CMK (cell line): ENCODE measurements at regions not wholly inside any gene's neighbourhood (a gene's known extent, or its start where the extent isn't known, plus 50 kb on each side); places are given as distances from the start of the nearest gene placed in this dataset.

Experiments
- DNase-seq: peaks from one replicate; pipeline ENCODE4 v3.0.0-alpha.2; 2010; ENCODE audit warnings: low read depth

- DNase-seq: no peak
These were observed 154.1 kb upstream of the MMADHC start for GRCh38 chr2:149741646-149742045.

- DNase-seq: no peak
These were observed 152.9 kb upstream of the MMADHC start for GRCh38 chr2:149740490-149740889.

DNA sequence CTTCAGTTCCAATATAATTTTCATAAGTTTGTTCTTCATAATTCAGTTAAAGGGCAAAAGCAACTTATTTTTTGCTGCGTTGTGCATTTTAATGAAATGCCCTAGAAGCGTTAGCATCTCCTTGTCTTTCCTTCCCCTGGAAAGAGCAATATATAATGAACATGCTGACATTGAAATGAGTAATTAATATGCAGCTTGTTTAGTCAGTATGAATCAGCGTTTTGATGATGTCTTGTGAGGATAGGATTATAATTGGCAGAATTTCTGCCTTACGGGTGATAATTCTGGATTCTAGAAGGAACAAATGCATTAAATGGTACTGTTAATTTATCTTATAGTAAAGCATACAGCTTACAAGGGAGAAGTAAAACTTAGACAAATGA is 152.3 kb upstream of the MMADHC start:
- DNase-seq: no peak

GRCh38 chr2:149739171-149739882 is 151.8 kb upstream of the MMADHC start:
- DNase-seq: no peak

- no peak for DNase-seq
These were observed 151.2 kb upstream of the MMADHC start for GRCh38 chr2:149738767-149739166.

DNA sequence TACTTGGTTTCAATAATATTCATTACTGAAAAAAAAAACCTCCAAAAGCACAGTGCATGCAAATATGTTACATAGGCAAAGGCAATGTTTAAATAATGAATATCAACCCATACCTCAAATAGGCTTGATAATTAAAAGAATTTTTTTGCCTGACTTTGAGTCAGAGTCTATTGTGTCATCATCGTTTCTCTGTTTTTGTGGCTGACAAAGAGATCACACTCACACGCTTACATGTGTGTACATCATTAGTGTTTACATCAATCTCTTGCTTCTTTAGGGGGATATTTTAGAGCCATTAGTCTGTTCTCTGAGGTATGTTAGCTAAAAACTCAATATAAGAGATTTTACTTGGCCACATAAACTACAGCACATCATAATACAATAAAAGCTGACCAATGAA is 150.3 kb upstream of the MMADHC start:
- no peak for DNase-seq

- no peak for DNase-seq
These were observed 147.8 kb upstream of the MMADHC start for GRCh38 chr2:149735237-149735958.

- DNase-seq: no peak
These were observed 146.5 kb upstream of the MMADHC start for GRCh38 chr2:149733936-149734685.

DNA sequence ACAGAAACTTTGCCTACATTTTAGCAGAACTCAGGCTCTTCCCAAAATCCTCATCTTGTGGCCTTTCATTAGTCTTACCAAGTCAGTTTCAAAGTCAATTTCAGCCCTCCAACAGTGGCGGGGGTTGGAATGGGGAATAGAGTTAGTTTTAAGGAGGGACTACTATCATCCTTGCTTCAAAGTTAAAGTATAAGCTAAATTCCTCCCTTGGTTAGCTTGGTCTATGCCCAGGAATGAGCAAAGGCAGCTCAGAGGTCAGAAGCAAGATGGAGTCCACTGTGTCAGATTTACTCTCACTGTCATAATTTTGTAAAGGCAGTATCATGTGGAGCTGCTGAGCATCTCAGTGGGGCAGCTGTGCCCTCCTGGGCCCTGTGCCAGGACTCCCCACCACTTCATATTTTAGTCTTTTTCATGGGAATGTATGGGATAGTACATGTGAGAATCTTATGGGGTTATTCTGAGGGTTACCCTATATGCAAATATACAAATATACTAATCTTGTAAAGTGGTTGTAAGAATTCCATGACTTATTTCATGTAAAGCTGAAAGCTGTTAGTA is 145.2 kb upstream of the MMADHC start:
- DNase-seq: no peak

DNA sequence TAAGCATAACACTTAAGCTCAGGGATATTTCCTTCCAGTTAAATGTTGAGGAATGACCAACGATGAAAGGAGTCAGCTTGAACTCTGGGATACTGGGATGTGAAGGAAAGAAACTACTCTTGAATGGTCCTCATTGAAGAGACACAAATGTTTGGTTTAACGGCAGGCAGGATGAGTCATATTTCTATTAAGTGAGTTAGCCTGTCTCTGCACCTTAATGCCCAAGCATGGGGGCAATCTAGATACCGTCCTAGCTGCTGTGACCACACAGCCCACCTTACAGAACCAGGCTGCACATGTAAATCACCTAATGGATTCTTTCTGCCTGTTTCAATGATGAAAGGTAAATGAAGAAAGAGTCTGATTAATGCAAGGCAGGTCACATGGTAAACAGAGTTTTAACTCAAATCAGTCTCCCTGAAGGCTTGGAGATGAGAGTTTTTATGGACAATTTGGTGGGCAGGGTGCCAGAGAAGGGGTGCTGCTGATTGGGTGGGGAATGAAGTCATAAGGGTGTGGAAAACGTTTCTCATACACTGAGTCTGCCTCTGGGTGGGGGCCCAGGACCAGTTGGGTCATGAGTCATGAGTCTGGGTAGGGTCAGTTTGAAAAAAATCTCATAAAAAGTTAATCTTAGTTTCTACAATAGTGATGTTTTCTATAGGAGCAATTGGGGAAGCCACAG is 144.6 kb upstream of the MMADHC start:
- no peak for DNase-seq

DNA sequence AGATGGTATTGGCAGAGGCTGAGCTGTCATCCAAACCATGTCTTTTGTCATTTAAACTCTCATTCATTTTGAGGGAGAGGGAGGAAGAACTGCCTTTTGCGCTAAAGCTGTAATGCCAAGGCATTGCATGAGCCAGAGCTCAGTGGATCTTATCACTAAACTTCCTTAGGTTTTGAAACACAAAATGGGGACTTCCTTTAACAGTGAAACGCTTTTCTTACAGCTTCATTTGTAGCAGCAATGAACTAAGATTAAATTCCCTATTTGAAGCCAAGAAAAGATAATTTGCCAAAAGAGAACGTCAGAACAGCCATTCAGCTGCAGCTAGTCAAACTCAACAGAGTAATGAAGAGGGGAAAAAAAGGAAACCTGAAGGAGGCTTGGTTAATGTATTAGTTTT is 143.5 kb upstream of the MMADHC start:
- DNase-seq: no peak

- DNase-seq: no peak
These were observed 142.0 kb upstream of the MMADHC start for GRCh38 chr2:149729586-149729985.

- no peak for DNase-seq
These were observed 140.4 kb upstream of the MMADHC start for GRCh38 chr2:149727927-149728326.

DNA sequence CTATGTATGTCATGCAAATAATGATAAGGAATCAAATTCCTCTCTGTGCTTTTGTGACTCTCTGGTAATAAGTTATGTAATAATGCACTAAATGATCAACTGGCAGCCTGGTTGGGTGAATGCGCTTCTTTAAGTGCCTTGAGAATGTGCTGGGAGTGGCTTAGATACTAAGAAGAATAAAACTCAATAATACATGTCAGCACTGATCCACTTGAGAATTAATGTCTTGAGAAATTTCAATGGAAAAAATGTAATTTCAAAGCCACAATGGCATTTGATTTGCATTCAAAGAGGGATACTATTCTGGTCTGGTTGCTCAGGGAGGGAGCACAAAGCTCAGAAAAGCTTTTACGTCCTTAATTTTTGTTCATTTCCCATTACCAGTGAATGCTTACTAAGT is 137.7 kb upstream of the MMADHC start:
- no peak for DNase-seq

DNA sequence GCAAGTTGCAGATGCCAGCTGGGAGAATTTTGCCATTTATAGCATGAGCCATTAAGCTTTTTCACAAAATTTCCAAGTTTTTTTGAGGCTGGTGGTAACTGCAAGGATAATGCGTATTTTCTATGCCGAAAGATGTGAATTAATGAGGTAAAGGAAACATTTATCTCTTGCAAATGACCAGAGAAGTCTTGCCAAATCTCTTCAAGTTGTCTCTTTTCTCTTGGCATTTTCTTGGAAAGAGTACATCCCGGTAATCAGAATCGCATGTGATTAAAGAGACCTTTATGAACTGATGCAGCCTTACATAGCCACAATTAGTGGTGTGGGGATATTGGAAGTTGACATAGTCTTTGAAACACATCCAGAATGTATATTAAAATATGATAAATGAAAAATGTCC is 136.5 kb upstream of the MMADHC start:
- DNase-seq: no peak

- no peak for DNase-seq
These were observed 133.0 kb upstream of the MMADHC start for GRCh38 chr2:149720615-149721014.

GRCh38 chr2:149719695-149720094 is 132.1 kb upstream of the MMADHC start:
- no peak for DNase-seq

- DNase-seq: no peak
These were observed 129.1 kb upstream of the MMADHC start for GRCh38 chr2:149716687-149717086.

- no peak for DNase-seq
These were observed 128.3 kb upstream of the MMADHC start for GRCh38 chr2:149715894-149716293.

GRCh38 chr2:149715005-149715592 is 127.5 kb upstream of the MMADHC start:
- no peak for DNase-seq

GRCh38 chr2:149709496-149710263 is 122.1 kb upstream of the MMADHC start:
- DNase-seq: no peak
